Activated CD8-positive, alpha-beta T cell treated with anti-CD3 and anti-CD28 coated beads for 36 hours (primary cell): ENCODE measurements at regions not wholly inside any gene's neighbourhood (a gene's known extent, or its start where the extent isn't known, plus 50 kb on each side); places are given as distances from the start of the nearest gene placed in this dataset.

Experiments
- ATAC-seq: fragments of 200-7000 bp; cut with Tn5 transposase; one replicate; pipeline ENCODE4 v1.10.0; 2021; ENCODE audit warnings: mild to moderate bottlenecking, moderate library complexity
- CTCF ChIA-PET: fragments of 350-600 bp; sonication (Branson Sonifier 250); formaldehyde crosslinking; loops from one replicate; lab custom pipeline; 2021; ENCODE audit warnings: antibody characterized with exemption; lab: Charles Lee
- POLR2A ChIA-PET: fragments of 350-600 bp; sonication (Branson Sonifier 250); formaldehyde crosslinking; loops from one replicate; lab custom pipeline; 2021; ENCODE audit warnings: antibody characterized with exemption; lab: Charles Lee
- DNase-seq: peaks from one replicate; pipeline ENCODE4 v3.0.0-alpha.2; 2020
- H3K27ac Mint-ChIP-seq: one replicate; pipeline ENCODE4 v1.8.0; 2021; ENCODE audit warnings: mild to moderate bottlenecking, mixed read lengths
- H3K27me3 Mint-ChIP-seq: one replicate; pipeline ENCODE4 v1.8.0; 2021; ENCODE audit warnings: mixed read lengths
- H3K36me3 Mint-ChIP-seq: one replicate; pipeline ENCODE4 v1.8.0; 2021; ENCODE audit warnings: low read depth, mixed read lengths
- H3K4me1 Mint-ChIP-seq: one replicate; pipeline ENCODE4 v1.8.0; 2021; ENCODE audit warnings: low read depth, mixed read lengths
- H3K4me3 Mint-ChIP-seq: one replicate; pipeline ENCODE4 v1.8.0; 2021; ENCODE audit warnings: mild to moderate bottlenecking, moderate library complexity, mixed read lengths
- H3K9me3 Mint-ChIP-seq: one replicate; pipeline ENCODE4 v1.8.0; 2021; ENCODE audit warnings: mixed read lengths
- CTCF ChIP-seq: fragments of 200-600 bp; IDR thresholded peaks from one replicate; pipeline ENCODE4 v1.8.0; 2022; ENCODE audit warnings: antibody characterized with exemption, mild to moderate bottlenecking
- intact Hi-C: fragments of 100-400 bp; cut with micrococcal nuclease; formaldehyde crosslinking; loops from one replicate; pipeline ENCODE4 v1.10.0; 2022

- Mint-ChIP-seq H3K36me3 (no peaks in the 10 kb centered on the region), H3K9me3 (no peaks in the 10 kb centered on the region), H3K4me3 (no peak overlapping the region), H3K27ac (no peak overlapping the region), H3K27me3 (no peaks in the 10 kb centered on the region), H3K4me1 (peaks cover 6% of the 10 kb centered on the region)
- DNase-seq (no peak), ATAC-seq (no peak)
- ChIA-PET POLR2A (no interaction called here), CTCF (interaction anchor here (1.3 to 1.4 kb wide), 2 partner anchors 27 to 763 kb away, joined by 4 to 7 read pairs; no protein-coding TSS in a partner anchor)
- no peak for TF ChIP-seq CTCF
- intact Hi-C loops = no loop called here
These were observed 206.7 kb upstream of the C1orf87 start for GRCh38 chr1:60280256-60280655.

- H3K27me3 Mint-ChIP-seq = no peaks in the 10 kb centered on the region
- no peak for TF ChIP-seq CTCF
- POLR2A ChIA-PET = no interaction called here
- no peaks in the 10 kb centered on the region for H3K36me3 Mint-ChIP-seq
- CTCF ChIA-PET = no interaction called here
- peaks cover 6% of the 10 kb centered on the region for H3K4me1 Mint-ChIP-seq
- no peak overlapping the region for H3K4me3 Mint-ChIP-seq
- DNase-seq (no peak), ATAC-seq (no peak)
- H3K27ac Mint-ChIP-seq = no peak overlapping the region
- intact Hi-C loops = no loop called here
- H3K9me3 Mint-ChIP-seq = no peaks in the 10 kb centered on the region
These were observed 206.2 kb upstream of the C1orf87 start for GRCh38 chr1:60279798-60280197.

- no peaks in the 10 kb centered on the region for H3K27me3 Mint-ChIP-seq
- no peak for DNase-seq
- H3K4me3 Mint-ChIP-seq = no peak overlapping the region
- ATAC-seq = no peak
- H3K36me3 Mint-ChIP-seq = no peaks in the 10 kb centered on the region
- TF ChIP-seq CTCF = no peak
- ChIA-PET CTCF (no interaction called here), POLR2A (no interaction called here)
- H3K4me1 Mint-ChIP-seq = peaks cover 6% of the 10 kb centered on the region
- intact Hi-C loops = no loop called here
- H3K9me3 Mint-ChIP-seq = no peaks in the 10 kb centered on the region
- no peak overlapping the region for H3K27ac Mint-ChIP-seq
These were observed 203.7 kb upstream of the C1orf87 start for GRCh38 chr1:60277269-60277668.

- Mint-ChIP-seq H3K4me1 (no peaks in the 10 kb centered on the region), H3K9me3 (no peaks in the 10 kb centered on the region), H3K4me3 (no peak overlapping the region), H3K27me3 (no peaks in the 10 kb centered on the region), H3K27ac (no peak overlapping the region), H3K36me3 (no peaks in the 10 kb centered on the region)
- intact Hi-C loops = no loop called here
- ATAC-seq (no peak), DNase-seq (no peak)
- POLR2A ChIA-PET = no interaction called here
- CTCF ChIA-PET = no interaction called here
- TF ChIP-seq CTCF = no peak
These were observed 201.1 kb upstream of the C1orf87 start for GRCh38 chr1:60274422-60275290.

GRCh38 chr1:60273185-60273584, 199.6 kb upstream of the C1orf87 start:
- no peak for TF ChIP-seq CTCF
- H3K4me3 Mint-ChIP-seq = no peak overlapping the region
- CTCF ChIA-PET = interaction anchor here (1.5 kb wide), 1 partner anchor 8 kb away, joined by 6 read pairs; no protein-coding TSS in a partner anchor

More at GRCh38 chr1:60273185-60273584, 199.6 kb upstream of the C1orf87 start:
- Mint-ChIP-seq H3K9me3 (peaks cover 2% of the 10 kb centered on the region), H3K4me1 (no peaks in the 10 kb centered on the region), H3K36me3 (no peaks in the 10 kb centered on the region), H3K27me3 (no peaks in the 10 kb centered on the region), H3K27ac (no peak overlapping the region)
- POLR2A ChIA-PET = no interaction called here
- ATAC-seq = no peak
- no peak for DNase-seq
- intact Hi-C loops = no loop called here
